GM21576 (cell line): ENCODE measurements at regions not wholly inside any gene's neighbourhood (a gene's known extent, or its start where the extent isn't known, plus 50 kb on each side); places are given as distances from the start of the nearest gene placed in this dataset.
A peak's percentile ranks its signal among the peaks of the same experiment; 100 is the strongest.
"Not testable (repeated sequence)": the region's sequence is repeated elsewhere in the genome, so short reads cannot be mapped to it uniquely, and the experiment has no call there.

Experiments
- ATAC-seq: cut with Tn5 transposase; IDR thresholded peaks from one replicate; pipeline ENCODE4 v1.9.1; 2021; ENCODE audit warnings: mild to moderate bottlenecking, moderate library complexity; ENCODE audit not compliant: unreplicated experiment

DNA sequence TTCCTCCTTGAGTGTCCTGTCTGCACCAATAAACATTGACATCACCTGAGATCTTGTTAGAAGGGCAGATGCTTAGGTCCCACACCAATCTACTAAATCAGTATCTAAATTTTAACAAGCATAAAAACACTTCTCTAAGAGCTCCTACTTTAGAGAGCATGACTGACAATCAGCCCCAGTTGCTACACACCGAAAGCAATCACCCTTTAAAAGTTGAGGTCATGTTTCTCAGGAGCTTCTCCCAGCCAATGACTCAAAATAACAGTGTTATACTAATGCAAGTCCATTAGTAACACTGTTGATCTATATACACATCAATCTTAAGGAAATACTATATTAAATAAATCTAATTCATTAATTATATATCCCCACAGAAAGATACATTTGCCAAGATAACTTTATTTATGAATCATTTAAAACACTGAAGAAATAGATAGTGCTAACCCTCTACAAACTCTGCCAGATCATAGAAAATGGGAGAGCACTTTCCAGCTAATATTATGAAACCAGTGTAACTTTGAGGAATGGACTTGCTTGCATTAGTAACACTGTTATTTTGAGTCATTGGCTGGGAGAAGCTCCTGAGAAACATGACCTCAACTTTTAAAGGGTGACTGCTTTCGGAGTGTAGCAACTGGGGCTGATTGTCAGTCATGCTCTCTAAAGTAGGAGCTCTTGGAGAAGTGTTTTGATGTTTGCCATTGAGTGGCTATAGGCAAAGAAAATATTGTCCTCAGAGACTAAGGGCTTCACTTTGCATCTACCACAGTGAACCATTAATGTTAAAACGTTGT lies 109.8 kb upstream of the HDX start:
- no peak for ATAC-seq

DNA sequence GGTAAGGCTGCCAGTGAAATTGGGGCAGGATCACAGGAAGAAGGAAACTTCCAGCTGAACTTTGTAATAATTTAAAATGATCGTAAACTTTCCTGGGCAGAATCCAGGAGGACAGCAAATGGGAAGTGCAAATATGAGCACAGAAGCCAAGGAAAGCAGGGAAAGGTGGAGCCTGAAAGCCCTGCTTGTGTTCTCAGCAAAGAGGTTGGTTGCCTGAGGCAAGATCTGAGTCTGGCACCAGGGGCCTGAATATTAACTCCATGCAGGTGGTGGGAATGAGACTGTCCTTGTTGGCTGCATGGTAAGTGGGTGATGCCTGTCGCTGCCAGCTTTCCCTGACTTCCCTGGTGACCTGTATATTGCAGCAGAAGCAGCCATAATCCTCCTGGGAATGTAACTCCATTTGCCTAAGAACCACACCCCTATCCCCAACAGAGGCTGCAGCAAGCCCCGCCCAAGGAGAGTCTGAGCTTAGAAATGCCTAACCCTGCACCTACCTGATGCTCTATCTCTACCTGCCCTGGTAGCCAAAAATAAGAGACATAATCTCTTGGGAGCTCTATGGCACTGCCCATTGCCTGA lies 132.0 kb upstream of the HDX start:
- no peak for ATAC-seq

DNA sequence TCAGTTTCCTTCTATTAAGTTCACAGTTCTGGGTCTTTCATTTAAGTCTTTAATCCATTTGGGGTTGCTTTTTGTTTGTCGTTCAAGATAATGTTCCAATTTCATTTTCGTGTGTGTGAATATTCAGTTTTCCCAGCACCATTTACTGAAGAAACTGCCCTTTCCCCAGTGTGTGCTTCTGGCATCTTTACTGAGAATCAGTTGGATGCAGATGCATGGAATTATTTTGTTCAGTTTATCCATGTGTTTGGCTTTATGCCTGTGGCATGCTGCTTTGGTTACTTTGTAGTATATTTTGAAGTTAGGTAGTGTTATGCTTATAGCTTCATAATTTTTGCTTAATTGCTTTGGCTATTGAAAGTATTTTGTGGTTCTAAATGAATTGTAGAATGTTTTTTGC lies 163.8 kb upstream of the HDX start:
- no peak for ATAC-seq

DNA sequence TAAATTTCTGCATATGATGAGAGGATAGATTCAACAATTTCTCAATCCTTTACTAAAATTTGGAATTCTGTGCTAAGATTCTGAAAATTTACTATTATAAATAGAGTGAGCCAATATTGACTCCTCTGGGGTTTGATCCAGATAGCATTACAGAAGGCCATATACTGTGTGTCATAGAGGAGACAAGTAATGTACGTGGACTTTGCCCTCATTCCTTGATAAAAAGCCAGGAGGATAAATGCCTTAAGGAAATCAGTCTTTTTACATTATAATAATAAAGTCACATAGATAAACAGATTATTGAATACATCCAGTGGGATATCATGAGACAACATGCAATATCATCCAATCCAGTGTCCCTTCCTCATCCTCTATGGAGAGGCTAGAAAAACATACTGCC lies 188.0 kb upstream of the HDX start:
- ATAC-seq = no peak

DNA sequence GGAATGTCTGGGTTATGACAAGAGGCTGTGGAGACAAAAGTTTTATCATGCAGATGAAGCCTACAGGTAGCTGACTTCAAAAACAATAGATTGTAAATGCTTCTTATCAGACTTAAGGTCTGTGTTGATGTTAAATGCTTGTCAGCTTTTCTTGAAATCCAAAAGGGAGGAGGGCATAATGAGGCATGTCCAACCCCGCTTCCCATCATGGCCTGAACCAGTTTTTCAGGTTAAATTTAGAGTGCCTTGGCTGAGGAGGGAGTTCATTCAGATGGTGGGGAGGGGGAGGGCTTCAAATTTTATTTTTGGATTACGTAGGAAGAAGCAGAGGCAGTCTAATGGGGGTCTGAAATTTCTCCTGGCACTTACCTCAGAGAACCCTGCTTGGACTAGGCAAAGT lies 207.7 kb upstream of the HDX start:
- no peak for ATAC-seq

DNA sequence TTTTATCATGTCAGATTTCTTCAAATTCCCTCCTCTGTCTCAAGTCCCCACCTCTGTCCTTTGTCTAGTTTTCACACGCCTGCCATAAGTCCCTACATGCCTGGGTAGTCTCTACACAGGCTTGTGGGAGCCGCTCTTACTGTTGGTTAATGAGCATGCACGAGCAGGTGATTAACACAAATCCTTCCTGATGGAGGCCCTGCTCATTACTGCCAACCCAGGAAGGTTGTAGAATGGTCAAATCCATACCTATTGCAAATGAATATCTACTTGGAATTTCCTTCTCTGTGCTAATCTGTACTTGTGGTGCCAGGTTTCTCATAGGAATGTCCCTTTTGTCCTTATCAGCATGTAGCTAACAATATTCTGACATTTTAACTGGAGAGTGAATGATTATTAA lies 208.4 kb upstream of the HDX start:
- ATAC-seq = no peak

DNA sequence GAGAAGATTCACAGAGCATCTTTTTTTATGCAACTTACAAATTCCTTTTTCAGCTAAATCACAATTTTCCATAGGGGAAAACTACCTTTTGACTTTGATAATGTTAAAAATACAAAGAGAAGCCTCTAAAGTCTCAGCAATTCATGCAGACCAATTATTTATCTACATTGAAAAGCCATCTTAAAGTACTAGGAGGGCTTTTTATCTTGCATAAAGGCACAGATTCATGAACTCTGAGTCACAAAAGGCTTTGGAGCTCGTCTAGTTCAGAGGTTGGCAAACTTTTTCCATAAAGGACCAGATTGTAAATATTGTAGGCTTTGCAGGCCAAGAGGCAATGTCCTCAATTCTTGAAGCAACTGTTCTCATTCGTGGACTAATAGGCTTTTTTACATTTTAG lies 210.4 kb upstream of the HDX start:
- no peak for ATAC-seq

DNA sequence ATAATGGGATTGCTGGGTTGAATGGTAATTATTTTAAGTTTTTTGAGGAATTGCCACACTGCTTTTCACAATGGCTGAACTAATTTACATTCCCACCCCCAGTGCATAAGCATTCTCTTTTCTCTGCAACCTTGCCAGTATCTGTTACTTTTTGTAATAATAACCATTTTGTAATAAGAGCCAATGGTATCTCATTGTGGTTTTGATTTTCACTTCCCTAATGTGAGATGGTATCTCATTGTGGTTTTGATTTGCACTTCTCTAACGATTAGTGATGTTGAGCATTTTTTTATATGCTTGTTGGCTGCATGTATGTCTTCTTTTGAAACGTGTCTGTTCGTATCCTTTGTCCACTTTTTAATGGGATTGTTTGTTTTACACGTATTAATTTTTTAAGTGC lies 213.1 kb upstream of the HDX start:
- ATAC-seq = no peak

DNA sequence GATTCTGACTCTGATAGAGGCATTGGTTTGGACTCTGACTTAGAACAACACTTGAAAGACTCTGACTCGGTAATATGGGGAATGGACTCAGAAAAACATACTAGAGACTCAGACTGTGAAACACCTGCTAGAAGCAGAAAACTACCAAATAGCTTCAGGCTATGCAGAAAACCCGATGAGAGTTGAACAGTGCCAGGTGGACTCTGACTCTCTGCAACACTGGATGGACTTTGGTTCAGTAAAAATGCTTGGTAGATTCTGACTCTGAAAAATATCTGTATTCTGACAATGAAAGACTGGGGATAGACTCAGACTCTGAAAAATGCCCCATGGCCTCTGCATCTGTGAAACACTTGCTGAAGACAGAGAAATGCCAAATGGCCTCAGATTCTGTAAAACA lies 215.1 kb upstream of the HDX start:
- no peak for ATAC-seq

DNA sequence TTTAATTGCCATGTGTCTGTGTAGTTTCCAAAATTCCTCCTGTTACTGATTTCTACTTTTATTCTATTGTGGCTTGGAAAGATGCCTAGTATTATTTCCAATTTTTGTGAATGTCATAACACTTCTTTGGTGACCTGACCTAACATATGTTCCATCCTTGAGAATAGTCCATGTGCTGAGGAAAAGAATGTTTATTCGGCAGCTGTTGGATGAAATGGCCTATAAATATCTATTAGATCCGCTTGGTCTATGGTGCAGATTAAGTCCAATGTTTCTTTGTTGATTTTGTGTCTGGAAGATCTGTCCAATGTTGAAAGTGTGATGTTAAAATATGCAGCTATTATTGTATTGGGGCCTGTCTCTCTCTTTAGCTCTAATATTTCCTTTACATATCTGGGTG lies 219.2 kb upstream of the HDX start:
- ATAC-seq = no peak

DNA sequence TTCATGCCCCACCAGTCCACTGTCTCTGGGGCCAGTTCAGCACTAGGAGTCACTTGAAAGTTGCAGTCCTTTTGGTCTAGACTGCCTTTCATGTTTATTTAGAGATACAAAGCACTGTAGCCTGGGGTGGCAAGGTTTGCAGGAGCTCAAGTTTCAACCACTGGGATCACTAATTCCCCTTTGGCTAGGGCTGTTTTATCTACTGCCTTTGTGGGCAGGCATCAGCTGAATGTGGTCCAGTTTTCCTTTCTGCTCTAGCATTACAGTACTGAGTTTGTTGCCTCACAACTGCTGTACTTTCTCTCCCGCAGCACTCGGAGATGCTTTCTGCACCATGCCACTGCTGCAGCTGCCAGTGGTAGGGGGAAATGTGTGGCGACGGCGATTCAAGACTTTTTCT lies 222.3 kb upstream of the HDX start:
- no peak for ATAC-seq

DNA sequence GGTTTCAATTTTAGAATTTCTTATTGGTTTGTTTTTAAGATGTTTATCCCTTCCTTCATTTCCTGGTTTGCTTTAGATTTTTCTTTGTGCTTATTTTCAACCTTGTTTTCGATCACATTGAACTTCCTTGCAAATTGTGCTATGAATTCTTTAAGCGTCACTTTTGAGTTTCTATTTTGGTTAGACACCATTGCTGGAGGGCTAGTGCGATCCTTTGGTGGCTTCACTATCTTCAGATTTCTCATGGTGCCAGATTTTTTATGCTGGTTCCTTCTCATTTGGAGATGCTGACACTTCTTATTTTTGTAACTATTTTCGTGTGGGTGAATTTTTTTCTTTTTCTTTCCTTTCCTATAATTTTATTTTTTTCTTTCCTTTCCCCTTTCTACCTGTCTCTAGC lies 227.2 kb upstream of the HDX start:
- no peak for ATAC-seq

DNA sequence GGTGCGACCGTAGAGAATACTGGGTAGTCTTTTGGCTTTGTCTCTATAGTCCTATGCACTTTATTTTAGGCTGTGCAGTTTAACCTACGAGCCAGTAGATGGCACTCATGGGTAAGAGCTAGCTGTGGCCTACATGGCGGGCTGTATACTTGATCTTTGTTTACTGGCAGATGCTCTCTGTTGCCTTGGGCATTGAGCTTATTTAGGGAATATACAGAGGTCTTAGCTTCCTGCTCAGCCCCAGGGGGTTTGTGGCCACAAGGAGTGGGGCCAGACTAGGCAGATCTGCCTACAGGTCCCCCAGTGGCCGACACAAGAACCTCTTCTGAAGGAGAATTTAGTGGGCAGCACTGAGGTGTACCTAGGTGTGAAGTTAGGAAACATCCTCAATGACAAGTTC lies 227.6 kb upstream of the HDX start:
- ATAC-seq = peak; percentile 100

DNA sequence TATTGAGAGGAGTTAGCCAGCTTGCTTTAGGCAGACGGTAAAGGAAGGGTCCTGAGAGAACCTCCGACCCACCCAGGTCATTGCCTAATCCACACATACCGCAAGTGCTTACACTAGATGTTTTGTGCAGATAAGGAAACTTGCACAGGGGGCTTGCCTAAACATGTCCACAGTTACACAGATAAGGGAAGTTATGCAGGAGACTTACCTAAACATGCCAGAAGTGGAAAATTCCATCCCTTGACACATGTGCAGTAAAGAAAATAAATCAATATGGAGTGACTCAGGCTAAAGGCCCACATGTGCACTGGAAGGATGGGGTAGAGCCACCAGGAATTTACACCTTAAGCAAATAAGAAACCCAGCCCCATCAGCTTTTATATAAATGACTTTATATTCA lies 232.8 kb upstream of the HDX start:
- no peak for ATAC-seq

DNA sequence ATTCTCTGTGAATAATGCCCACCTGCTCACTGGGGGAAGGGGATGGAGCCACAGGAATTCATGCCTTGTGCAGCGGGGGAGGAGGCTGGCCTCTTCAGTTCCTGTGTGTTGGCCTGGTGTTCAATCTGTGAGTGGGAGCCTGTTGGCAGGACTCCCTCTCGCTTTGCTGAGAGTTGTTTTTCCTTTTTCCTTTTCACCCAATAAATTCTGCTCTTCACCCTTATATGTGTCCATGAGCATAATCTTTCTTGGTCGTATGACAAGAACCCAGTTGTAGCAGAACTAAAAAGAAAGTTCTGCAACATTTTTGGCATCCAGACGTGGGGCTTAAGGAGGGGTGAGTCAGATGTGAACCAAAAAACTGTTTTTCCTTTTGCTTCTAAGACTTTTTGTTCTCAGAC lies 235.2 kb upstream of the HDX start:
- no peak for ATAC-seq

DNA sequence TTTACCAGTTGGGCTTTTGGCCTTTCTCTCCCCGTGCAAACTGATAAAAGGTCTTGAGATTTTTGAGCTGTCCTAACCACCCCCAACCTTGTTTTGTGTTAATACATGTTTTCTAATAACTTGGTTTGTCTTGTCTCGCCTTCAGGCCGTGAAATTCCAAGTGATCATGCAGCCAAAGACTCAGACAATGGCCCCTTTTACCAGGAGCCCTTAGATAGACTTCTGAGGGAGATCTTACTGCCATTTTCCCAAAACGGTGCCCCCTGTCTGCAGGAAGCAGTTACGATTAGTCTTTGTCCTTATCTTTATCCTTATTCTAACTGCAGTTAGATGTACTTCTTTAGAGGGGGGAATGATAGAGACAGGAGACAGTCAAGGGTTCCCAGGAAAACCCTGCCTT lies 245.3 kb upstream of the HDX start:
- no peak for ATAC-seq

DNA sequence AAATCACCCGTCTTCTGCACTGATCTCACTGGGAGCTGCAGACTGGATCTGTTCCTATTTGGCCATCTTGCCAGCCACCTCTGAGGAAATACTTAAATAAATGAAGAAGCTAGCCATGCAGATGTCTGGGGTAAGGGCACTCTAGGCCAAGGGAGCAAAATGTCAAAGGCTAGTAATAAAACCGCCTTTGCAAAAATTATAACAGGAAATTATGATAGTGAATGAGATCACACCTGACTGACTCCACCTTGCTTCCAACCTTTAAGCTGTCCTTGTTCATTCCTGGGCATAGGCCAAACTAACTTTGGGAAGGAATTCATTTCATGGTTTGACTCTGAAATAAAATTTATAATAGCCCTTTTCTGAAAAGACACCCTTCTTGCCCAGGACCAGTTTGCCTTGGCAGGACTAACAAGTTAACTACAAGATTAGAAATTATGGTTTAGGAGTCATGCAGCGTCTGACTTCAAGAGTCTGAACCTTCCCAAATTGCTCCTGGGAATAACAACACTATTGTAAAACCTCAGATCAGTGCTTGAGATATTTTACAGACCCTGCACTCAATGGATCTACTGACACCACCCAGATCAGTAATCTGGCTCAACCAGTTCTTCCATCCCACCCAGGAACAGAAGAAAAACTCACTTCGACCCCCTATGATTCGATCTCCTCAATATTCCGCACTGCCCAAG lies 246.9 kb upstream of the HDX start:
- no peak for ATAC-seq

DNA sequence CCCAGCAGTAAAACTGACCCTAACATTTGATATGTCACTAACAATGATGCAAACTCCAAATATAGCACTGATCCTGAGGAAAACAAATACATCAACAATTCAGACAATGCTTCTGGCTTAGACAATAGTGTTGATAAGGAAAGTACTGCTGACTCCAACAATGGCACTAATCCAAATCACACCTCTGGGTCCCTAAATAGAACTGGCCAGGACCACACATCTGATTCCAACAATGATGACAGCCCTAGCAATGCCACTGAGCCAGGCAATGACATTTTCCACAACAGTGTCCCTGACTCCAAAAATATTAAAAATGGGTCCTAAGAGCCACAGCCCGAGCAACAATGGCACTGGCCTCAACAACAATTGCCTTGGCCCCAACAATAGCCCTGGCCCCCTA lies 243.1 kb upstream of the APOOL start:
- no peak for ATAC-seq

DNA sequence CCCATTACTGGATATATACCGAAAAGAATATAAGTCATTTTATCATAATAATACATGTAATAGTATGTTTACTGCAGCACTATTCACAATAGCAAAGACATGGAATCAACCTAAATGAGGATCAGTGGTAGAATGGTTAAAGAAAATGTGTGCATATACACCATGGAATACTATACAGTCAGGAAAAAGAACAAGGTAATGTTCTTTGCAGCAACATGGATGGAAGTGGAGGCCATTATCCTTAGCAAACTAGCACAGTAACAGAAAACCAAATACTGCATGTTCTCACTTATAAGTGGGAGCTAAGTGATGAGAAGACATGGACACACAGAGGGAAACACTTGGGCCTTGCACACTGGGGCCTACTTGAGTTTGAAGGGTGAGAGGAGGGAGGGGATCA lies 207.4 kb upstream of the APOOL start:
- no peak for ATAC-seq

DNA sequence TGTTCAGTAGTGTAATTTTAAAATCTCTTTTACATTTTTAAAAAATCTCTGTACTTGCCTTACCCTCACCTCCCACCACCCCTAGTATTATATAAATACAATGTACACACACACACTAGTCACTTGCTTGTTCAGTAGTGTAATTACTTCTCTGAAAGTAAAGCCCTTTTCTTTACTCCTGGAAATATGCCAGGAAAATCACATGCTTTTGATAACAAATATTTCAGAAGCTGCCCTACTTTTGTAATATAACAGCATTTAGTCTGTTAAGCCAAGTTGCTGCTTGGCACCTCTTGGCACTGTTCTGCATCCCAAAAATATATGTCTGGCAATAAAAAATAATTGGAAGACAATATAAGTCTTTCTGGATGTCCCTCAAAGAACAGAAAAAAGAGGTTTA lies 172.8 kb upstream of the APOOL start:
- no peak for ATAC-seq

DNA sequence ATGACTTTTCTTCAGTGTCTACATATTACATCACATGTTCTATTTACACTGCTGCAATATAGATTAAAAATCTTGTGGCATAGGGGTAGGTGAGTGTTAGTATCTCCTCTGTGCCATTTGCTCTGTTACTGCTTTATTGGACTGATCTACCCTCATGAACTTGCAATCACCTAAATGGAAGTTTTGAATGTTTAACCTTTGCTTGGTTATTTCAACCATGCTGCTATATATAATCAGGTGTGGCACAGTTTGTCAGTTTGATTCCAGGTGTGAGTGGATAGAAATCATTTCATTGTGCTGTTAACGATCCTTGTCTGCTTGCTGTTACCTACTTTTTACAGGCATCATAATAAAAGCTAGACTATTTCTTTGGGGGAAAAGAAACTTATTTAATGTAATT lies 157.1 kb upstream of the APOOL start:
- not testable (repeated sequence) for ATAC-seq

DNA sequence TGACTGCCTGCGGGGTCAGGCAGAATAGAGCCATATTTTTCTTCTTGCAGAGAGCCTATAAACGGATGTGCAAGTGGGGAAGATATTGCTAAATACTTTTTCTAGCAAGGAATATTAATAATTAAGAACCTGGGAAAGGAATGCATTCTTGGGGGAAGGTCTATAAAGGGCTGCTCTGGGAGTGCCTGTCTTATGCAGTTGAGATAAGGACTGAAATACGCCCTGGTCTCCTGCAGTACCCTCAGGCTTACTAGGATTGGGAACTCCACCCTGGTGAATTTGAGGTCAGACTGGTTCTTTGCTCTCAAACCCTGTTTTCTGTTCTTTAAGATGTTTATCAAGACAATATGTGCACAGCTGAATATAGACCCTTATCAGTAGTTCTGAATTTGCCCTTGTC lies 152.5 kb upstream of the APOOL start:
- not testable (repeated sequence) for ATAC-seq
